Stimulated activated naive CD8-positive, alpha-beta T cell treated with anti-CD3 and anti-CD28 coated beads, Interleukin-15, Interleukin-2, amounts not matched to agents 100 ng/mL and 50 ng/mL, for 24 hours (primary cell): ENCODE measurements at regions not wholly inside any gene's neighbourhood (a gene's known extent, or its start where the extent isn't known, plus 50 kb on each side); places are given as distances from the start of the nearest gene placed in this dataset.
A peak's percentile ranks its signal among the peaks of the same experiment; 100 is the strongest.

Source experiments
- H3K27ac Mint-ChIP-seq: one replicate; pipeline ENCODE4 v1.8.0; 2021; ENCODE audit warnings: mild to moderate bottlenecking, mixed read lengths
- H3K27me3 Mint-ChIP-seq: one replicate; pipeline ENCODE4 v1.8.0; 2021; ENCODE audit warnings: mixed read lengths
- H3K36me3 Mint-ChIP-seq: one replicate; pipeline ENCODE4 v1.8.0; 2021; ENCODE audit warnings: low read depth, mixed read lengths
- H3K4me1 Mint-ChIP-seq: one replicate; pipeline ENCODE4 v1.8.0; 2021; ENCODE audit warnings: low read depth, mixed read lengths
- H3K4me3 Mint-ChIP-seq: one replicate; pipeline ENCODE4 v1.8.0; 2021; ENCODE audit warnings: mild to moderate bottlenecking, mixed read lengths
- H3K9me3 Mint-ChIP-seq: one replicate; pipeline ENCODE4 v1.8.0; 2021; ENCODE audit warnings: mixed read lengths

DNA sequence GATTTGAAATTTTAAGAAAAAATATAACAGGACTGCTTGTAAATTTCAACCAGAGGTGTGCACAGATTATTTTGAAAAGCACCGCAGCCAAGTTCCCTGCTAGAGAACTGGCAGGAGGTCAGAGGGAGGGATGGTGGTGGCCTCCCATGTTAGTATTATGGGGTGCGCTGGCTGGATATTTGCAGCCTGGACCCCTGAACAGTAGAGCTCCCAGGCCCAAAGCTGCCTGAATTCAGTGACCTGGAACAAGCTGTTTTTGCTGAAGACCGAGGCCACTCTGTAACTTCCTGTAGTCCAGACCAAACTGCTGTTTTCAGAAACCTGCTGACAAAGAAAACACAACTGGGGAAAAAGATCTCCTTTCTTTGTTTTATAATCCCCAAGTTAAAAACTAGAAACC, 314.3 kb downstream of the TNS1 start:
- Mint-ChIP-seq H3K9me3 (no peaks in the 10 kb centered on the region), H3K27me3 (peaks cover 17% of the 10 kb centered on the region), H3K4me3 (no peak overlapping the region), H3K36me3 (no peaks in the 10 kb centered on the region), H3K27ac (no peak overlapping the region), H3K4me1 (no peaks in the 10 kb centered on the region)

DNA sequence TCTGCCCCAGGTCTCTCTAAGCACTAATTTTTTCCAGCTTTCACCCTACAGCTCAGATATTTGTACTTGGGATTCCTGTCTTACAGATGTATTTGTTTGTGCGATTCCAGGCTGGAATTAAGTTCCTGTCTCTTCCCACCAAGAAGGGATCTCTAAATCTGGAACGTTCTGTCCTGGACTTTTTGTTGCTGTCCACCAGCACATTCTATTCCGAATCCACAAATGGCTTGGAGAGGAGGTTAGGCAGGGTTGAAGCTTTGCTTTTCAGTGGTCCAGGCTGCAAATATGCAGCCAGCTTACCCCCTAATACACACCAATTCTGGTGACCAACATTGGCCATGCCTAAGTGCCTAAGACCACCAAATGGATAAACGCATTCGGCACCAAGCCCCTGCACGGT, 315.0 kb downstream of the TNS1 start:
- Mint-ChIP-seq H3K27ac (no peak overlapping the region), H3K27me3 (peaks cover 19% of the 10 kb centered on the region), H3K9me3 (no peaks in the 10 kb centered on the region), H3K4me3 (no peak overlapping the region), H3K4me1 (no peaks in the 10 kb centered on the region), H3K36me3 (no peaks in the 10 kb centered on the region)

DNA sequence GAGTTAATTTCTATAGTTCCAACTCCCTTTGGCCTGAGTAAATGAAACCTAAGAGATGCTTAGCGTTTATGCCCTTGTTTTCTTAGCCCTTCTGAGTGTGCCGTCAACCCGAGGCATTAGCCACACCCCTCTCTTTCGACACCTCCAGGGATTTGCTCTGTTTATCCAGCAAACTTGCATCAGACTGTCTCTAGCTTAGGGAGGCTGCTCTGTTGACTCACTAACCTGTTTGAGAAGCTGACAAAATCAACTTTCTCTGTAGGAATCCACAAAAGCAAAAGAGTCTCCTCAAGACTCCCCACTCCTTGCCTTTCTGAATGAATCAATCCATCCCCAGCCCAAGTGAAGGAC, 317.6 kb downstream of the TNS1 start:
- peaks cover 22% of the 10 kb centered on the region for H3K27me3 Mint-ChIP-seq
- no peak overlapping the region for H3K27ac Mint-ChIP-seq
- no peak overlapping the region for H3K4me3 Mint-ChIP-seq
- no peaks in the 10 kb centered on the region for H3K4me1 Mint-ChIP-seq
- no peaks in the 10 kb centered on the region for H3K36me3 Mint-ChIP-seq
- no peaks in the 10 kb centered on the region for H3K9me3 Mint-ChIP-seq

DNA sequence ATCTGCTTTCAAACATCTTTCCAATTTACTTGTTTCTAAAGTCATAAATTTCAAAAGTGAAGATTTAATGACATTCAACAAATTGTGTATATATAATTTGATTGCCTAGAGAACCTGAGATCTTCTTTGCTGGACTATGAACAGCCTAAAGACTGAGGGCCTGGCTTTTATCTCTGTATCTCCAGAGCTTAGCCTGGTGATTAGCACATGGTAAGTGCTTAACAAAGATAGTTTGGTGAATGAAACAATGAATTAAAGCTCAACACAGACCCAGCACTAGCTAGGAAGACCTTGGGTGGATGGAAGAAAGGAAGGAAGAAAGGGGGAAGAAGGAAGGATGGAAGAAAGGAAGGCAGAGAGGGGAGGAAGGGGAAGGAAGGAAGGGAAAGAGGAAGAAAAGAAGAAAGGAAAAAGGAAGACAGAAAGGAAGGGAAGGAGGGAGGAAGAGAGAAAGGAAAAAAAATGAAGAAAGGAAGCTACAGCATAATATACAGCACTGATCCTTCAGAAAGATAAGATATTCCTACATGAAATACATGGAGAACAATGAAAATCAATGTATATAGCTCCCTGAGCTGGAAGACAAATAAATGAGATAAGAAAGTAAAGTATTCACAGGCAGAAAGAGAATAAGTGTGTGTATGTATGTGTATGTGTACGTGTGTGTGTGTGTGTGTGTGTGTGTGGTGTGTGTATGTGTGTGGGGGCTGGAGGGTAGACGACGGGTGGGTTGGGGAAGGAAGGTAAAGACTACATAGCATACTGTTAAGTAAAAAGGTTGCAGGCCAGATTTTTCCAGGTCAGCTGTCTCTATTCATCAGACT, 318.2 kb downstream of the TNS1 start:
- Mint-ChIP-seq H3K27ac (no peak overlapping the region), H3K4me3 (no peak overlapping the region), H3K9me3 (no peaks in the 10 kb centered on the region), H3K27me3 (peaks cover 22% of the 10 kb centered on the region), H3K4me1 (no peaks in the 10 kb centered on the region), H3K36me3 (no peaks in the 10 kb centered on the region)

DNA sequence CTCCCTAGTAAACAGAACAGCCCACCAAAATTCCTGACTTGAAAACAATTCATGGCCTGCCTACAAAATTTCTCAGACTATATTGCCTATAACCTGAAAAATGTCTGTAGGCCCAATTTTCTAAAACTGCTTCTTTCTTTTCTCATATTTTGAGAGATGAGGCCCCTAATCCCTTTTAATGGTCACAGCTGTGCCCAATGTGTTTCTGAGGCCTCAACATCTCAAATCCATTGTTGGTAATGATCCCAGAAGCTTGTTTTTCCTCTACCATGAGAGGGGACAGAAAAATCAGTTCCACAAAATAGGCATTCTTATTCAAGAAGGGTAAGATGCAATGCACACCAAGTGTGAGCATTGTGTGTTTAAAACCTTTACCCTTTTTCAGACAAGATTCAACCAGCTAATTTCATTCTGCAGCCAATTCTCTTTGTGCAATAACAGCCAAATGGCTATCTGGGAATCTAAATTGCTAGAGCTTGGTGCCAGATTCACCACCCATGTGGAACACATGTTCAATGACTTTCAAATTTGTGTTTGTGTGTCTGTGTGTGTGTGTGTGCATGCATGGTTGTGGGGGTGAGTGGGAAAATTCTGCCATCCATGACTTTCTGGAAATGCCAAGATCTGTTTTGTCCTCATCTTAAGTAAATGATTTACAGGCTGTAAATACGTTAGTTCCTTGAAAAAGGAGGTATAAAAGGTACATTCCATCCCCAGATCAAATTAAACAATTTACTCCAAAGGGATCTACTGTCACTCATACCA, 319.5 kb downstream of the TNS1 start:
- Mint-ChIP-seq H3K4me3 (no peak overlapping the region), H3K27ac (no peak overlapping the region), H3K36me3 (no peaks in the 10 kb centered on the region), H3K27me3 (peaks cover 22% of the 10 kb centered on the region), H3K9me3 (peaks cover 7% of the 10 kb centered on the region), H3K4me1 (no peaks in the 10 kb centered on the region)

DNA sequence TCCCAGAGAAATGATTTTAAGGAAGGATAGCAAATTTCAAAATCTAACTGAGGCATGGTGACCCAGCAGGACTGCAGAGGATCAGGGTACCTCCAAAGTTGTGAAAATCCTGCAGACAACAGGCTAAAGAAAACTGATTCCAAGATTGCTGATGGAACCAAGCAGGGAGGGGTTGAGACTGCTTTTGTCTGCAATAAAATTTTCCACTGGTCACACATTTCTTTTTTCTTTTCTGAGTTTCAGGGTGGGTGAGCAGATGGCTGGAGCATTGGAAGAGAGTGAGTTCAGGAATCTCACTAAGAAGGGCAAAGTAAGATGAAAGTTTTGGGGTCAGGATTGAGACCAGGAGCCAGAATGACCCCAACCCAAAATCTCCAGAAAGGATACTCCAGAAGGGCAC, 321.0 kb downstream of the TNS1 start:
- Mint-ChIP-seq H3K27ac (no peak overlapping the region), H3K9me3 (peaks cover 7% of the 10 kb centered on the region), H3K4me1 (no peaks in the 10 kb centered on the region), H3K36me3 (no peaks in the 10 kb centered on the region), H3K27me3 (peaks cover 14% of the 10 kb centered on the region), H3K4me3 (no peak overlapping the region)

DNA sequence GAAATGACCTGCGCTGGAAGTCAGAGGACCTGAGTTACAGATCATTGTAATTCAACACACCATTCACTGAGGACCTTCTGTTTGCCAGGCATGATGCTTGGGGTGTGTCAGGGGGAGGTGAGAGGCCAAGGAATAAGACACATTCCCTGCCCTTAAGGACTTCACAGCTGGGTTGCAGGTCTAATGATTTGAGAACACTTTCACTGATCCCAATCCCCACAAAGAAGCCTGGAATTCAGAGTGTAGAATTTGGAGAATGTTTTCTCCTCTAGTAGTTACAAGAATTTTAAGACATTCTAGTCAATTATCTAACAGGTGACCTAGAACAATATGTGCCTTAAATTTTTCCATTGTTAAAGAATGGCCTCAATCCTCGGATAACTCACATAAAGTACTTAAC, 322.4 kb downstream of the TNS1 start:
- H3K27ac Mint-ChIP-seq = no peak overlapping the region
- no peaks in the 10 kb centered on the region for H3K4me1 Mint-ChIP-seq
- no peak overlapping the region for H3K4me3 Mint-ChIP-seq
- H3K36me3 Mint-ChIP-seq = no peaks in the 10 kb centered on the region
- H3K27me3 Mint-ChIP-seq = peaks cover 6% of the 10 kb centered on the region
- H3K9me3 Mint-ChIP-seq = peaks cover 7% of the 10 kb centered on the region

DNA sequence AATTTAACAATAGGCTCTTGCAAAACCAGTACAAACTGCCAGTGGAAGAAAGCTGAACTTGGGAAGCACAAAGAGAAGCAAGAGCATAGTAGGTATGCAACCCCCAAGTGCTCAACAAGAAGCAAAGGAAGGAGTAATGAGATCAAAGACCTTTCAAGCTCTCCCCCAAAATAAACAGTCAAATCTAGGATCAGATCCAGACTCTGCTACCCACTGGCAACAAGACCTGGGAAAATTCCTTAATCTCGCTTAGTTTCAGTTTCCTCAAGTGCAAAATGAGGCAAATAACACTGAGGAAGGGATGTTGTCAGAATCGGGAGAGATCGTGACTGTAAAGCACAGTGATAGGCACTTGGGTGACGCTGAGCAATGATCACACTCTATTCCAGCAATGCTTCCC, 329.2 kb downstream of the TNS1 start:
- Mint-ChIP-seq H3K36me3 (no peaks in the 10 kb centered on the region), H3K4me1 (no peaks in the 10 kb centered on the region)

DNA sequence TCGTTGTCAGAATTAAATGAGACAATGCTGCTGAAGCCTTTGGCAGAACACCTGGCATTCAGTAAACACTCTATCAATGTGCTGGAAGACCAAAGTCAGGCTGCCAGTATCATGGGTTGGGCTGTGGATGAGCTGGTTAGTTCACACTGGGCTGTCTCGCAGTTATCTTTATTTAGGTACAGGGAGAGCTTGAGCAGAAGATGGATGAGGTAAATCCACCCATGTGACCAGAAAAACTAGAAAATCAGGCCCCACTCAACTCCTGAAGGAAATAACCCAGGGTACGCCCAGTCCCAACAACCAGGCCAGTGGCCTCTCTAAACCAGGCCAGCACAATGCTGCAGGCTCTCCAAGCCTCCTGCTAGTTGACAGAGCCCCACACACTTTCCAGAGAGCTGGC, 330.3 kb downstream of the TNS1 start:
- no peak overlapping the region for H3K4me3 Mint-ChIP-seq
- H3K4me1 Mint-ChIP-seq = no peaks in the 10 kb centered on the region
- H3K27ac Mint-ChIP-seq = no peak overlapping the region
- H3K27me3 Mint-ChIP-seq = peaks cover 10% of the 10 kb centered on the region
- peaks cover 3% of the 10 kb centered on the region for H3K9me3 Mint-ChIP-seq
- H3K36me3 Mint-ChIP-seq = no peaks in the 10 kb centered on the region

More for the DNA sequence above, 329.2 kb downstream of the TNS1 start:
- Mint-ChIP-seq H3K27ac (no peak overlapping the region), H3K27me3 (peaks cover 3% of the 10 kb centered on the region), H3K9me3 (peaks cover 3% of the 10 kb centered on the region), H3K4me3 (no peak overlapping the region)

DNA sequence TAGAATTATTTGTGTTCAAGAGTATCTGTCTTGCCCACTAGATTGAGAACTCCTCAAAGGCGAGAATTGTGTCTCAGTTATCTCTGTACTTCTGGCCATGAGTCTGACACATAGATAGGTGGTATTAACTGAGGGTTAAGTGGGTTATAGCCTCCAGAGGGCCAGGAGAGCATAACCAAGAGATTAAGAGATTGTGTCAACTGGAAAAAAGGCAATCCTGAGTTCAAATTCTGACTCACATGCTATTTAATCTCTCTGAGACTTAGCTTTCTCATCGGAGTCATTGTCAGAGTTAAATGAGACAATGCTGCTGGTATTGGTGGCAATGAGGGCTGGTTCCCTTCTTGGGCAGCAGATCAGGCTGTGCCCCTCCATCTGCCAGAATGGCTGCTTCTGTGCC, 330.9 kb downstream of the TNS1 start:
- H3K27me3 Mint-ChIP-seq = peaks cover 10% of the 10 kb centered on the region

DNA sequence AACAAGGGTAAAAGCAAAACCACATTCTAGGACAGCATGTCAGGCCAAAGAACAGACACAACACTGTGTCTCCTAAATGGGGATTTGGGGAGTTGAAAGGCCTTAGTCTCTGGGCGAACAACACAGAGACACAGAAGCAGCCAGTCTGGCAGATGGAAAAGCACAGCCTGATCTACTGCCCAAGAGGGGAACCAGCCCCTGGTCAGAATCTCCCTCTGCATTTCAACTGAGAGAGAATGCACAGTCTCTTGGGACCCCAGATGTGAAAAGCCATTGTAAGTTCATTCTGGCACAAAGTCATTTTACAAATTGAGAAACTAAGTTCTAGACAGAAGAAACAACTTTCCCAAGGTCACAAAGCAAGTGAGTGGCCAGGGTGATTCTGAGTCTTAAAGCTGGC, 331.7 kb downstream of the TNS1 start:
- Mint-ChIP-seq H3K36me3 (no peaks in the 10 kb centered on the region), H3K9me3 (peaks cover 3% of the 10 kb centered on the region), H3K27ac (no peak overlapping the region), H3K4me3 (no peak overlapping the region), H3K27me3 (peaks cover 10% of the 10 kb centered on the region), H3K4me1 (peaks cover 10% of the 10 kb centered on the region)

More for the DNA sequence above, 330.9 kb downstream of the TNS1 start:
- Mint-ChIP-seq H3K36me3 (no peaks in the 10 kb centered on the region), H3K9me3 (peaks cover 3% of the 10 kb centered on the region), H3K4me1 (peaks cover 4% of the 10 kb centered on the region), H3K27ac (no peak overlapping the region), H3K4me3 (no peak overlapping the region)

DNA sequence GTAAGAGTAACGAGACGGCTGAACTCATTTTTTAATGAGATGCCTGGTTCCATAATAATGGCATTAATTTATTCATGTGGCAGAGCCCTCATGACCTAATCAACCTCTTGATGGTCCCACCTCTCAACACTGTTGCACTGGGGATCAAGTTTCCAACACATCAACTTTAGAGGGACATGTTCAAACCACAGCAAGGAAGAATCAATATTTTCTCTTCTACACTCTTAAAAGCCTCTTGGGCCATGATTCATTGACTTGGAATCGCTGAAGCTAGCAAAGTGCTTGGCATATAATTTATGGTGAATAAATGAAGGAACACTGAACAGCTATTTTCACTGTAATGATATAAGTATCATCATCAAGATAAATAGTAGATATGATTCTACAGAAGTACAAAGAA, 333.0 kb downstream of the TNS1 start:
- H3K4me1 Mint-ChIP-seq = peaks cover 15% of the 10 kb centered on the region
- no peaks in the 10 kb centered on the region for H3K36me3 Mint-ChIP-seq
- H3K27ac Mint-ChIP-seq = no peak overlapping the region
- no peak overlapping the region for H3K4me3 Mint-ChIP-seq
- H3K9me3 Mint-ChIP-seq = peaks cover 3% of the 10 kb centered on the region
- peaks cover 10% of the 10 kb centered on the region for H3K27me3 Mint-ChIP-seq

DNA sequence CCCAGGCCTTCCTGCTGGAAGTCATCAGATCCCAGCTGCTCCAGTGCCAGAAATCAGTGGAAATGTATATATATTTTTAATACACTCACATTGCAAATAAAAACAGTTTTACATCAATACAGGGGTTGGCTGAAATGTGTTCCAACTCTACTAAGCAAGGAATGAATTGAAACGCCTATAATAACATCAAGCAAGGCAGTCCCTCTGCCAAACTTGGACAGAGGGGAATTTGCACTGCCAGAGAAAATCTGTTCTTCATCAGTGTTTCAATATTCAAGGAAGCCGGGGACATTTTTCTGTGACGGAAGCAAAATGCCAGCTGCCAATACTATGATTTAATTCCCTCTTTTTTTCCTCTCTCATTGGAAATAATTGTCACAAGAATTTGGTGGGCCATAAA, 335.3 kb downstream of the TNS1 start:
- Mint-ChIP-seq H3K4me1 (peaks cover 20% of the 10 kb centered on the region), H3K9me3 (no peaks in the 10 kb centered on the region), H3K36me3 (no peaks in the 10 kb centered on the region), H3K4me3 (no peak overlapping the region), H3K27me3 (peaks cover 14% of the 10 kb centered on the region), H3K27ac (no peak overlapping the region)

DNA sequence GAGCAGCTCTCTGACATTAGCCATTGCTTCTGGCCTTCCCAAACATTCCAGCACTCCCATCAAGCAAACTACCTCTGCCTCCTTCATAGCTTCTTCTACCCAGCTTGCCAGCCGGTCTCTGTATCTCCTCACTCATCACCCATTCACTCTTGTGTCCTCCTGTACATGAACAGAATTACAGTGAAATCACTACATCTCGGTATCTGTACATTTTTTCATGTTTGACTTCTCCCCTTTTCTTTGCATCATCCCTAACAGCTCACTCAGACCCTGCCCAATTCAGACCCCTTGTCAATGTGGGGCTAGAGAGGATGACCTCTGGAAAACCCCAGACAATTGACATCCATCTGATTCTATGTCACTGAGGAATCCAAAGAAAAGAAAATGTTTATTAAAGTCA, 335.8 kb downstream of the TNS1 start:
- Mint-ChIP-seq H3K4me3 (no peak overlapping the region), H3K4me1 (peaks cover 20% of the 10 kb centered on the region), H3K27me3 (peaks cover 14% of the 10 kb centered on the region), H3K27ac (peak overlapping the region; percentile 10), H3K36me3 (no peaks in the 10 kb centered on the region), H3K9me3 (no peaks in the 10 kb centered on the region)

DNA sequence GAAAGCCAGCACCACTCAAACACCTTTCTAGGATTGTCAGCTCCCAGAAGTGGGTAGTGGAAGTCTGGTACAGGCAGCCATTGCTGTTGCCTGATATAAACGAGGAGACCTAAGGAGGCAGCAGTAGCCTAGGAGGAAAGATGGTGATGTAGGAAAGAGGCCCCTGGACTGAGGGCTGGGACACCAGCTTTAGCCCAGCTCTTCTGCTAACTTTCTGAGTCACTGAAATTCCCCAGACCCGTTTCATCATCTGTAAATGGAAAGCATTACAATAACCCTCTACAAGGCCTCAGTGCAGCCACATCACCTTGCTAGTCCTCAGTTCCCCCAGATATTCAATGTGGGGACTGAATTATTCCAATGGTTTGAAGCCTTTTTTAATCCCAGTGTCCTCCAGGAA, 336.5 kb downstream of the TNS1 start:
- Mint-ChIP-seq H3K4me1 (peaks cover 24% of the 10 kb centered on the region), H3K36me3 (no peaks in the 10 kb centered on the region), H3K9me3 (no peaks in the 10 kb centered on the region), H3K27me3 (peaks cover 14% of the 10 kb centered on the region), H3K4me3 (no peak overlapping the region), H3K27ac (no peak overlapping the region)
